Vagina (tissue), 2 donors: ENCODE measurements at regions not wholly inside any gene's neighbourhood (a gene's known extent, or its start where the extent isn't known, plus 50 kb on each side); places are given as distances from the start of the nearest gene placed in this dataset.

ENCODE experiments used
- CTCF ChIP-seq, 3 experiments: fragments of 450-650 bp in 2 of 3; fragments of 200-600 bp in 1 of 3; sonication (generic) in 1 of 3; IDR thresholded peaks; one replicate each; pipeline ENCODE4 v1.5.1; 2017 to 2019; ENCODE audit warnings: antibody characterized with exemption in 3 of 3, mild to moderate bottlenecking in 2 of 3, moderate library complexity in 2 of 3
- POLR2A ChIP-seq, 2 donors: fragments of 450-650 bp; IDR thresholded peaks; one replicate each; pipeline ENCODE4 v1.6.1; 2017; ENCODE audit warnings: antibody characterized with exemption in 2 of 2, mild to moderate bottlenecking in 2 of 2, moderate library complexity in 2 of 2

- TF ChIP-seq CTCF (IDR thresholded peaks at IDR 0.05) (no peak), POLR2A (IDR thresholded peaks at IDR 0.05) (no peak)
Observed at GRCh38 chr5:44446399-44446798, 57.2 kb upstream of the FGF10 start.
